ENCODE measurements at regions not wholly inside any gene's neighbourhood (a gene's known extent, or its start where the extent isn't known, plus 50 kb on each side); places are given as distances from the start of the nearest gene placed in this dataset.

DNA sequence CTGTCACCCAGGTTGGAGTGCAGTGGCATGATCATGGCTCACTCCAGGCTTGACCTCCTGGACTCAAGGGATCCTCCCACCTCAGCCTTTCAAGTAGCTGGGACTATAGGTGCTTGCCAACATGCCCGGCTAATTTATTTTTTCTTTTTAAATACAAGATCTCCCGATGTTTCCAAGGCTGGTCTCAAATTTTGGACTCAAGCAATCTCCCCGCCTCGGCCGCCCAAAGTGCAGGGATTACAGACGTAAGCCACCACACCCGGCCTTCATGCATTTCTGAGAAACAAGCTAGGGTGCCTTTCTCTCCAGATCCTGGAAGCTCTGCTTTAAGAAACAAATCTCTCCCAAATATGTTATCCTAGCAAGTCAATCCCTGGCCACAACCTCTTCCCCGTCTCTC, 234.1 kb downstream of the FBXO15 start:
- Histone ChIP-seq H2AFZ (ENCODE audit: low read length) (no peak overlapping the region), H4K20me1 (ENCODE audit: control insufficient read depth, insufficient read depth, insufficient read length) (no peaks in the 10 kb centered on the region)
- no peaks in the 10 kb centered on the region for H3K27me3 Mint-ChIP-seq (ENCODE audit: low read depth)

More for the DNA sequence above, 234.1 kb downstream of the FBXO15 start:
- Mint-ChIP-seq H3K27ac (no peak overlapping the region), H3K4me3 (no peak overlapping the region), H3K4me1 (peaks cover 0 to 10% of the 10 kb centered on the region in 2 experiments; a peak in 3 of 4 replicates), H3K36me3 (ENCODE audit: insufficient read depth in 1 of 3, low read depth in 3 of 3) (no peaks in the 10 kb centered on the region), H3K9me3 (no peaks in the 10 kb centered on the region)
- H3K18ac ChIP-seq (ENCODE audit: insufficient read length, low read depth, low read length), result no peak overlapping the region
- no peak overlapping the region for H4K91ac ChIP-seq (ENCODE audit: insufficient read length, low read depth, low read length)
- no peaks in the 10 kb centered on the region for H3K4me1 ChIP-seq (ENCODE audit: insufficient read depth, low read length)
- no peaks in the 10 kb centered on the region for H3K79me2 ChIP-seq (ENCODE audit: insufficient read depth, low read length)
- H3T11ph ChIP-seq (ENCODE audit: low read length), result no peak overlapping the region
- H2BK12ac ChIP-seq (ENCODE audit: insufficient read length, low read depth, low read length), result no peak overlapping the region
- H3K9ac ChIP-seq (ENCODE audit: extremely low read depth, insufficient read length, low read length), result no peak overlapping the region
- H3K4ac ChIP-seq (ENCODE audit: low read depth, low read length), result no peak overlapping the region
- H3K27ac ChIP-seq (ENCODE audit: insufficient read length, low read depth, low read length), result no peak overlapping the region
- no peak overlapping the region for H3K23ac ChIP-seq (ENCODE audit: insufficient read length, low read depth, low read length)
- H2BK15ac ChIP-seq (ENCODE audit: low read depth, low read length), result no peak overlapping the region
- no peak overlapping the region for H4K8ac ChIP-seq (replicated peaks; ENCODE audit: insufficient read length, low read depth, low read length)
- no peak overlapping the region for H3K4me2 ChIP-seq (ENCODE audit: insufficient read depth, insufficient read length, low read length)
- no peak overlapping the region for H4K5ac ChIP-seq (ENCODE audit: insufficient read length, low read depth, low read length)
- no peak for DNase-seq
- WGBS (ENCODE audit: extremely low coverage, insufficient read length, low lambda C conversion rate), result no CpG with 5 or more reads among the region's 8 CpGs
- no peaks in the 10 kb centered on the region for H3K79me1 ChIP-seq (ENCODE audit: insufficient read depth, low read depth, low read length, poor library complexity, severe bottlenecking)
- TF ChIP-seq, protein P1, sequence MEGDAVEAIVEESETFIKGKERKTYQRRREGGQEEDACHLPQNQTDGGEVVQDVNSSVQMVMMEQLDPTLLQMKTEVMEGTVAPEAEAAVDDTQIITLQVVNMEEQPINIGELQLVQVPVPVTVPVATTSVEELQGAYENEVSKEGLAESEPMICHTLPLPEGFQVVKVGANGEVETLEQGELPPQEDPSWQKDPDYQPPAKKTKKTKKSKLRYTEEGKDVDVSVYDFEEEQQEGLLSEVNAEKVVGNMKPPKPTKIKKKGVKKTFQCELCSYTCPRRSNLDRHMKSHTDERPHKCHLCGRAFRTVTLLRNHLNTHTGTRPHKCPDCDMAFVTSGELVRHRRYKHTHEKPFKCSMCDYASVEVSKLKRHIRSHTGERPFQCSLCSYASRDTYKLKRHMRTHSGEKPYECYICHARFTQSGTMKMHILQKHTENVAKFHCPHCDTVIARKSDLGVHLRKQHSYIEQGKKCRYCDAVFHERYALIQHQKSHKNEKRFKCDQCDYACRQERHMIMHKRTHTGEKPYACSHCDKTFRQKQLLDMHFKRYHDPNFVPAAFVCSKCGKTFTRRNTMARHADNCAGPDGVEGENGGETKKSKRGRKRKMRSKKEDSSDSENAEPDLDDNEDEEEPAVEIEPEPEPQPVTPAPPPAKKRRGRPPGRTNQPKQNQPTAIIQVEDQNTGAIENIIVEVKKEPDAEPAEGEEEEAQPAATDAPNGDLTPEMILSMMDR (conservative IDR thresholded peaks at IDR 0.05), result no peak
- H2BK120ac ChIP-seq (ENCODE audit: low read depth, low read length, poor library complexity, severe bottlenecking), result no peak overlapping the region
- no peaks in the 10 kb centered on the region for H3K23me2 ChIP-seq (ENCODE audit: insufficient read length, low read depth, low read length, poor library complexity, severe bottlenecking)
- no peak overlapping the region for H2AK5ac ChIP-seq (ENCODE audit: insufficient read length, low read length)
- H3K9me3 ChIP-seq (ENCODE audit: control insufficient read depth, low read depth, low read length), result no peaks in the 10 kb centered on the region
- H2BK5ac ChIP-seq (ENCODE audit: insufficient read length, low read length), result no peak overlapping the region
- no peak overlapping the region for H2BK20ac ChIP-seq (ENCODE audit: low read depth, low read length, poor library complexity, severe bottlenecking)
- no peak overlapping the region for H3K56ac ChIP-seq (ENCODE audit: insufficient read length, low read depth, low read length)
- H3K14ac ChIP-seq (ENCODE audit: insufficient read depth, low read length), result no peak overlapping the region
- no peaks in the 10 kb centered on the region for H3K27me3 ChIP-seq (ENCODE audit: insufficient read depth, low read length)

Measured in H9 (cell line).